ENCODE measurements at regions not wholly inside any gene's neighbourhood (a gene's known extent, or its start where the extent isn't known, plus 50 kb on each side); places are given as distances from the start of the nearest gene placed in this dataset.
A peak's percentile ranks its signal among the peaks of the same experiment; 100 is the strongest.
"Not testable (repeated sequence)": the region's sequence is repeated elsewhere in the genome, so short reads cannot be mapped to it uniquely, and the experiment has no call there.

DNA sequence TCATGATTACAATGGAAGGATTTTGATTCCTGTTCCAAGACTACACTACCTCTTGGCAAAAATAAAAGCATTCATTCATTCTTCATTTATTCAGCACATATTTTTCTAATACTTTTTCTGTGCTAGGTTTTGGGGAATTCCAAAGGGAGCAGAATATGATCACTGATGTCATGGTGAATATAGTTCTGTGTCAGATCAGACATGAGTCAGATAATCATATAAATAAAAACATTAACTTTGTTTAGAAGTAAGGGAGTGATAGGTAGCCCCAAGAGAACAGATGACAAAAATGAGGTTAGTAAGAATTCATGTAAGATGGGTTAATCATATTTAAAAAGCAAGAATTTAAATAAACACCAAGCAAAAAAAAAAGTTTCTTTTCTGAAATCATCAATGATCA lies 94.1 kb upstream of the RANBP6 start:
- no peak for DNase-seq (ENCODE audit: low read depth)
- CTCF ChIA-PET, result interaction anchor here (0.7 kb wide), 1 partner anchor 9 kb away, joined by 3 read pairs; no protein-coding TSS in a partner anchor
- no peaks in the 10 kb centered on the region for H3K27me3 ChIP-seq (ENCODE audit: control insufficient read depth, insufficient read depth, low read length)
- TF ChIP-seq, protein P1, sequence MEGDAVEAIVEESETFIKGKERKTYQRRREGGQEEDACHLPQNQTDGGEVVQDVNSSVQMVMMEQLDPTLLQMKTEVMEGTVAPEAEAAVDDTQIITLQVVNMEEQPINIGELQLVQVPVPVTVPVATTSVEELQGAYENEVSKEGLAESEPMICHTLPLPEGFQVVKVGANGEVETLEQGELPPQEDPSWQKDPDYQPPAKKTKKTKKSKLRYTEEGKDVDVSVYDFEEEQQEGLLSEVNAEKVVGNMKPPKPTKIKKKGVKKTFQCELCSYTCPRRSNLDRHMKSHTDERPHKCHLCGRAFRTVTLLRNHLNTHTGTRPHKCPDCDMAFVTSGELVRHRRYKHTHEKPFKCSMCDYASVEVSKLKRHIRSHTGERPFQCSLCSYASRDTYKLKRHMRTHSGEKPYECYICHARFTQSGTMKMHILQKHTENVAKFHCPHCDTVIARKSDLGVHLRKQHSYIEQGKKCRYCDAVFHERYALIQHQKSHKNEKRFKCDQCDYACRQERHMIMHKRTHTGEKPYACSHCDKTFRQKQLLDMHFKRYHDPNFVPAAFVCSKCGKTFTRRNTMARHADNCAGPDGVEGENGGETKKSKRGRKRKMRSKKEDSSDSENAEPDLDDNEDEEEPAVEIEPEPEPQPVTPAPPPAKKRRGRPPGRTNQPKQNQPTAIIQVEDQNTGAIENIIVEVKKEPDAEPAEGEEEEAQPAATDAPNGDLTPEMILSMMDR (IDR thresholded peaks at IDR 0.05; ENCODE audit: insufficient read depth, low read depth, low read length), result no peak
- H3K4me3 ChIP-seq (ENCODE audit: low read depth, low read length), result no peak overlapping the region
- POLR2A ChIA-PET, result no interaction called here
- H3K36me3 ChIP-seq (ENCODE audit: control insufficient read depth, insufficient read depth, low read length), result no peaks in the 10 kb centered on the region

DNA sequence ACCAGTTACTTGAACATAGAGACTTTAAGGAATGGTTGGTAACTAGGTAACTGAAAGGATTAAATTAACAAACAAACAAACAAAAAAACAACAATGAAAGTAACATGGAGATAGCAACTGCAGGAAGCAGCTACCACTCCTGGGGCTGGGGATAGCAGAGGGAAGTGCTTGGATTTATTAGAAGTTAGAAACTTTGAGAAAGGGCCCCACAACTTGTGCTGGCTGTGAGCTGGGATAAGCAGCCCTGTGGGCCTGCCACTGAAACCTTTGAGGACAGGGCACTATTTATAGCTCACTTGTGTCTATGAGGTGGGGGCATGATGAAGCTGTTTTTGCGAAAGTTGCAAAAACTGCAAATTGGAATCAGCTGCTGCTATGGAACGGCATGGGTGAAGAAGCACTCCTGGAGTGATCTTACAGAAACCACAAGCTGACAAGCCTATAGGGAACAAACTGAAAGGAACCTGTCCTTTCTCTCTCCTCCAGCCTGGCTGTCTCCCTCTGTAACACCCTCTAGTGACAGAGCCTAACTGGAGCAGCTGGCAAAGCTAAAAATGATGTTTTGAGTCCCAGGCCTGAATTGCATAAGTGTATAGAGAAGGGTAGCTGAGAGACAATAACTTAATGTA lies 91.4 kb upstream of the RANBP6 start:
- POLR2A ChIA-PET, result no interaction called here
- no peak for DNase-seq (ENCODE audit: low read depth)
- CTCF ChIA-PET, result interaction anchor here (0.7 to 2.1 kb wide), 5 partner anchors 9 to 218 kb away, joined by 3 to 7 read pairs (median 4); no protein-coding TSS in a partner anchor
- H3K27me3 ChIP-seq (ENCODE audit: control insufficient read depth, insufficient read depth, low read length), result no peaks in the 10 kb centered on the region
- no peaks in the 10 kb centered on the region for H3K36me3 ChIP-seq (ENCODE audit: control insufficient read depth, insufficient read depth, low read length)
- no peak overlapping the region for H3K4me3 ChIP-seq (ENCODE audit: low read depth, low read length)
- TF ChIP-seq, protein P1 (IDR thresholded peaks at IDR 0.05; ENCODE audit: insufficient read depth, low read depth, low read length), result peak; percentile 57

DNA sequence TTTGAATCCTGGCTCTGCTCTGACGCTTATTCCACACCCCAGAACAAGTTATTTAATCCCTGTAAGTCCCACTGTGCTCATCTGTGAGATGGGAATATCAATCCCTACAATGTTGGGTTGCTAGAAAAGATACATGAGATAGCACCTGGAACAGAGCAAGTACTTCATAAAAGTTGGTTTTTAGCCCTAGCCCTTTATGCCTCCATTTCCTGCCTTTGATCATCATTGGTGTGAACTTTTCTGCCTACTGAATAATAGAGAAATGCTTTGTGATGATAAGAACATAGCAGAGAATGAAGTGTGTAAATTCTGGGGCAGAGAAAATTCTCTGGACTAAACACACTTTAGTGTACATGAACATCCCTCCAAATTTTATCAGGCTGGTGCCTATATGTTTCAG lies 90.3 kb upstream of the RANBP6 start:
- ChIA-PET CTCF (no interaction called here), POLR2A (no interaction called here)
- H3K27me3 ChIP-seq (ENCODE audit: control insufficient read depth, insufficient read depth, low read length), result no peaks in the 10 kb centered on the region
- H3K36me3 ChIP-seq (ENCODE audit: control insufficient read depth, insufficient read depth, low read length), result no peaks in the 10 kb centered on the region
- DNase-seq (ENCODE audit: low read depth), result no peak
- TF ChIP-seq, protein P1 (IDR thresholded peaks at IDR 0.05; ENCODE audit: insufficient read depth, low read depth, low read length), result no peak
- H3K4me3 ChIP-seq (ENCODE audit: low read depth, low read length), result no peak overlapping the region

DNA sequence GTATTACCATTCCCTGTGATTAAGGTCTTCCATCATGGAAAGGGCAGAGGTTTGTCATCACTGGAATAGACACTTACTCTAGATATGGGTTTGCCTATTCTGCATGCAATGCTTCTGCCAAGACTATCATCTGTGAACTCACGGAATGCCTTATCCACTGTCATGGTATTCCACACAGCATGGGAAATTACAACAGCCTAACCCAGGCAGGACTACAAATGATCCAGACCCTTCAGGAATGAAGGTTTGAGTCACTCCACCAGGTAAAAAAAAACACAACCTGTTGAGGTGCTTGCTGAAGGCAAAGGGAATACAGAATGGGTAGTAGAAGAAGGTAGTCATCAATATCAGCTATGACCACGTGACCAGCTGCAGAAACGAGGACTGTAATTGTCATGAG lies 89.0 kb upstream of the RANBP6 start:
- POLR2A ChIA-PET; H3K4me3 ChIP-seq (ENCODE audit: low read depth, low read length); H3K27me3 ChIP-seq (ENCODE audit: control insufficient read depth, insufficient read depth, low read length); DNase-seq (ENCODE audit: low read depth); H3K36me3 ChIP-seq (ENCODE audit: control insufficient read depth, insufficient read depth, low read length): not testable (repeated sequence)
- CTCF ChIA-PET, result interaction anchor here (0.6 kb wide), 1 partner anchor 554 kb away, joined by 3 read pairs; no protein-coding TSS in a partner anchor

DNA sequence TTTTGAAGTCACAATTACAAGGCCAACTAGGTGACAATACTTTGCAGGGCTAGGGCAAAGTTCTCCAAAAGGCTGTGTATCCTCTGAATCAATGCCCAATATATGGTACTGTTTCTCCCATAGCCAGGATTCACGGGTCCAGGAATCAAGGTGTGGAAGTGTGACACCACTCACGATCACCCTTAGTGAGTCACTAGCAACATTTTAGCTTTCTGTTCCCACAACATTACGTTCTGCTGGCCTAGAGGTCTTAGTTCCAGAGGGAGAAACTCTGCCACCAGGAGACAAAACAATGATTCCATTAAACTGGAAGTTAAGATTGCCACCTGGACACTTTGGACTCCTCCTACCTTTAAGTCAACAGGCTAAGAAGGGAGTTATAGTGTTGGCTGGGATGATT lies 88.5 kb upstream of the RANBP6 start:
- H3K4me3 ChIP-seq (ENCODE audit: low read depth, low read length); POLR2A ChIA-PET; CTCF ChIA-PET; DNase-seq (ENCODE audit: low read depth); H3K27me3 ChIP-seq (ENCODE audit: control insufficient read depth, insufficient read depth, low read length); H3K36me3 ChIP-seq (ENCODE audit: control insufficient read depth, insufficient read depth, low read length): not testable (repeated sequence)

DNA sequence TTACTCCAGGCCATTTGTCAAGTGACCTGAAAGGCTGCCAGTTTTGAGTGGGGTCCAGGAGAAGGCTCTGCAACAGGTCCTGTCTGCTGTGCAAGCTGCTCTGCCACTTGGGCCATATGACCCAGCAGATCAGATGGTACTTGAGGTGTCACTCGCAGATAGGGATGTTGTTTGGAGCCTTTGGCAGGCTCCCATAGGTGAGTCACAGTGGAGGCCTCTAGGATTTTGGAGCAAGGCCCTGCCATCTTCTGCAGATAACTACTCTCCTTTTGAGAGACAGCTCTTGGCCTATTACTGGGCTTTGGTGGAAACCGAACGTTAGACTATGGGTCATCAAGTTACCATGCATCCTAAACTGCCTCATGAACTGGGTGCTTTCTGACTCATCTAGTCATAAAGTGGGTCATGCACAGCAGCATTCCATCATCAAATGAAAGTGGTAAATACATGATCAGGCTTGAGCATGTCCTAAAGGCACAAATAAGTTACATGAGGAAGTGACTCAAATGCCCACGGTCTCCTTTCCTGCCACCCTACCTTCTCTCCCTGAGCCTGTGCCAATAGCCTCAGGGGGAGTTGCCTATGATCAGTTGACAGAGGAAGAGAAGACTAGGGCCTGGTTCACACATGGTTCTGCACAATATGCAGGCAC lies 87.0 kb upstream of the RANBP6 start:
- CTCF ChIA-PET; H3K4me3 ChIP-seq (ENCODE audit: low read depth, low read length); H3K36me3 ChIP-seq (ENCODE audit: control insufficient read depth, insufficient read depth, low read length); POLR2A ChIA-PET; DNase-seq (ENCODE audit: low read depth); H3K27me3 ChIP-seq (ENCODE audit: control insufficient read depth, insufficient read depth, low read length): not testable (repeated sequence)

DNA sequence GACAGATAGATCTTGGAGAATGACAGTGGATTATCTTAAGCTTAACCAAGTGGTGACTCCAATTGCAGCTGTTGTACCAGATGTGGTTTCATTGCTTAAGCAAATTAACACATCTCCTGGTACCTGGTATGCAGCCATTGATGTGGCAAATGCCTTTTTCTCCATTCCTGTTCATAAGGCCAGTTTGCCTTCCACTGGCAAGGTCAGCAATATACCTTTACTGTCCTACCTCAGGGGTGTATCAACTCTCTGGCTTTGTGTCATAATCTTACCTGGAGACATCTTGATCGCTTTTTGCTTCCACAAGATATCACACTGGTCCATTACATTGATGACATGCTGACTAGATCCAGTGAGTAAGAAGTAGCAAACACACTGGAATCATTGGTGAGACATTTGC lies 86.3 kb upstream of the RANBP6 start:
- CTCF ChIA-PET; H3K27me3 ChIP-seq (ENCODE audit: control insufficient read depth, insufficient read depth, low read length); H3K4me3 ChIP-seq (ENCODE audit: low read depth, low read length); H3K36me3 ChIP-seq (ENCODE audit: control insufficient read depth, insufficient read depth, low read length); POLR2A ChIA-PET; DNase-seq (ENCODE audit: low read depth): not testable (repeated sequence)

DNA sequence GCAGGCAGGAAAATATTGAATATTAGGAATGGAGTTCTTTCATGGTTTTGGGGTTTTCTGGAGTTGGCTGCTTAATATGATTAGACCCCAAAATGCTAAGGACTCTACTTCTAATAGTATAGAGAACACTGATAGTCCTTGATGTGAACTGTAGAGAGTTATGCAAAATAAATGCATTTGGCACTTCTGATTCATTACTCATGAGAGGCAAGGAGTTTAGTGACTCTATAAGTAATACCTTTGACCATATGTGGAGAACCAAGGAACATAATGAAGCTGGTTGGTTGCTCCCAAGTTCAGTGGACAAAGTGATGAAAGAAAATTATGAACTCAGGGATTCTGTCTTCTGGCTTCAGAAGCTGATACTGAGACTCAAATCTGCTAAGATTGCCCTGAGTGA lies 83.9 kb upstream of the RANBP6 start:
- POLR2A ChIA-PET, result not testable (repeated sequence)
- CTCF ChIA-PET, result interaction anchor here (1.6 kb wide), 1 partner anchor 10 kb away, joined by 3 read pairs; no protein-coding TSS in a partner anchor

More for the DNA sequence above, 83.9 kb upstream of the RANBP6 start:
- not testable (repeated sequence) for H3K4me3 ChIP-seq (ENCODE audit: low read depth, low read length); H3K36me3 ChIP-seq (ENCODE audit: control insufficient read depth, insufficient read depth, low read length); DNase-seq (ENCODE audit: low read depth); H3K27me3 ChIP-seq (ENCODE audit: control insufficient read depth, insufficient read depth, low read length)
